Stimulated activated CD8-positive, alpha-beta memory T cell treated with anti-CD3 and anti-CD28 coated beads, Interleukin-4, amount 100 ng/mL, for 48 hours (primary cell): ENCODE measurements at regions not wholly inside any gene's neighbourhood (a gene's known extent, or its start where the extent isn't known, plus 50 kb on each side); places are given as distances from the start of the nearest gene placed in this dataset.

ENCODE experiments used
- DNase-seq: peaks from one replicate; pipeline ENCODE4 v3.0.0-alpha.2; 2020

GRCh38 chr13:91139232-91139631 is 208.3 kb upstream of the MIR17HG start:
- no peak for DNase-seq

GRCh38 chr13:91141543-91142061 is 205.9 kb upstream of the MIR17HG start:
- no peak for DNase-seq

- DNase-seq, result no peak
Measured at GRCh38 chr13:91142572-91142971, 204.9 kb upstream of the MIR17HG start.

GRCh38 chr13:91144054-91144453 is 203.4 kb upstream of the MIR17HG start:
- no peak for DNase-seq

DNA sequence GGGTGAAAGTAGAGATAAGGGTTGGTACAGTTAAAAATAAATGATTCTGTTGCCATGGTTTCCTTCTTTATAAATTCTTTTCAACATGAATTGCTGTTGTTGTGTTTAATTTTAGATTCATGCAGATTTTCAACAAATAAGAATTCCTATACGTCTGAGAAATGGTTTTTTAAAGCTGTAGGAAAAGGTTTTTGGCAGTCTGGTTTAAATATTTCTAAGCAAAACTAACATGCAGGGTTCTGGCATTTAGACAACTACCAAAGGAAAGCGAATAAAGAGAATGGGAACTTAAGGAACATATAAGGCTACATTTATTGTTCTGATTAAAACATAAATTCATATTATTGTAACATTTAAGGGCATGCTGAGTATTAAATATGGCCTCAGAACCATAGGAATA is 203.0 kb upstream of the MIR17HG start:
- no peak for DNase-seq

DNA sequence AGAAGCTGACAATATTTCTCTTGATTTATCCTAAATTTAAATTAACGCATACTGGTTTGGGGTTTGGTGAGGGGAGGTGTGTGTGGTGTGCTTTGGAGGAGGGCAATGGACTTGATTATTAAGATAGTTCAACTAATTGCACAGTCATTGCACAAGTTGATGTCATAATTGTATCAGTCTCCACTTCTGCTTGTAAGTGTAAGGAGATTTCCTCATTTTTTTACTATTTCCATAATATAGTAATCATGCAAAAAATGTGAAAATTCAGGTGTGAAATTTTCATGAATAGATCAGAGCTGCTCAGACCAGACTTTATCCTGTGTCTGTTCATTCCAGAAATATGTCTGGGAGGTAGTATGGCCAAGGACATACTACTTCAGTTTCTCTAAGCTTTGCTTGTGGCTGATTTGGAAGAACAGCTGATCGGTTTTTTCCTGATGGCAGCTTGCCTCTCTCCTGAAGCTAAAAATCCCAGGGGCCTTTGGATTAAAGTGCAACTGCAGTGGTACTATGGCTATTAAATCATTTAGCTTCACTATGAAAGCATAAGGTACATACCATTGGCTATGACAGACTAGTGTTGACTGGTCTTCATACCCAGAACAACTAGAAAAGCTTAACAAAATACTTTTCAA is 201.8 kb upstream of the MIR17HG start:
- DNase-seq, result no peak

DNA sequence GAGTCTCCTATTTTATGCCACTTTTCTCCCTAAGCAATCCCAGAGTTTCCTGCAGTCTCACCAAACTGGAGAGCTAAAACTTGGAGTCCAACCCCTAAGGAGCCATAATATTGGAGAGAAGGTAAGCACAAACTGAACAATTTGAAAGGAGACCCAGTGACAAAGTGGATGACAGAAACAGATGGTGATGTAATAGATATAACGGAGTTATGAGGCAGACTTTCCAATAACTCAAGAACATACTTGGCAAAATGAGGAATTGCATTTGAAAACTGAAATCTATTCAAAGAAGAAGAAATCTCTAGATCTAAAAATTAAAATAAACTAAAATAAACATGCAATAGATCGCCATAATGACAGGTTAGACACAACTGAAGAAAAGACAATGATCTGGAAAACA is 200.9 kb upstream of the MIR17HG start:
- DNase-seq, result no peak

DNA sequence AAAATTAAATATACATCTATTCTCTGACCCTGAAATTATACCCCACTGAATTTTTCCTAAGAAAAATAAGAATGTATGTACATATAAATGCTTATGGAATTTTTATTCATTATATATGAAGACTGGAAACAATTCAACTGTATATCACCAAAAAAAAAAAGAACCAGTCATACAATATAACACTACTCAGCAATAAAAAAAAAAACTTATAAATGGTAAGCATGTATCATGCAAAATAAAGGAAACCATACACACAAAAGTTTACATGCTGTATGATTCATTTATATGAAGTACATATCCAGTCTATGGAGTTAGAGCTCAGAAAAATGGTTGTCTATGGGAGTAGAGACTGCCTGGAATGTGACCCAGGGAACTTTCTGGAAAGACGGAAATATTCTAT is 199.4 kb upstream of the MIR17HG start:
- no peak for DNase-seq

- DNase-seq, result no peak
Measured at GRCh38 chr13:91151921-91152320, 195.6 kb upstream of the MIR17HG start.

- DNase-seq, result no peak
Measured at GRCh38 chr13:91153372-91153771, 194.1 kb upstream of the MIR17HG start.

DNA sequence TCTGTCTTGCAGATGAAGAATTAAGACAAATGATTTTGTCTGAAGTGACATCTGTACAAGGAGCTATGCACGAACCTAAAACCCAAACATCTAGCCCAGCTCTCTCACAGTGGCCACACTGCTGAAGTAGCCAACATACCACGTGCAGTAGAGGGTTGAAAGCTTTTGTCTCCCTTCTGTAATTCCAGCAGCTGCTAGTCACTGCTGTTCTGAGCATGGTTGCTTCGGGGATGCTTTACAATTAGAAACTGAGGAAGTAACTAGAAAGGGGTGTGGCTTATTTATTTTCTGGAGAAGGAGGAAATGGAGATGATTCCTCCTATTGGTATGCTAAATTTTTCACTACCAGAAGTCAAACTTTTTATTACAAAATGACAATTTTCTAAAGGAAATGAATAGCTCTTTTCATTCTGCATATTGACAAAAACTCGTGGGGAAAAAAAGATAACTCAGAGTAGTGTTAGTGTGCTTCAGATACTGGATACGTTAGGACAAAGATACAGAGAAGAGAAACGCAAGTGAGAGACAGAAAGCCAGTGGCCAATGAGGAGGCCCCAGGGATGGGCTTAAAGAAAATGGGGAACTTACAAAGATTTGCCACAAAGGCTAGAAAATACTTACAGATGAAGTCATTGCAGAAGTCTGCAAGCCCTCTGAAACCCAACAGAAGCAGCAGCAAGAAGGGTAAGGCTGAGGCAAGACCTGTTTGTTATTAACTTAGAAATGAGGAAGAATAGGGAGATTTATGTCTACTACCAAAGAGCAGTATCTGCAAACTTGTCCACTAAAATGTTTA is 192.7 kb upstream of the MIR17HG start:
- DNase-seq, result no peak

DNA sequence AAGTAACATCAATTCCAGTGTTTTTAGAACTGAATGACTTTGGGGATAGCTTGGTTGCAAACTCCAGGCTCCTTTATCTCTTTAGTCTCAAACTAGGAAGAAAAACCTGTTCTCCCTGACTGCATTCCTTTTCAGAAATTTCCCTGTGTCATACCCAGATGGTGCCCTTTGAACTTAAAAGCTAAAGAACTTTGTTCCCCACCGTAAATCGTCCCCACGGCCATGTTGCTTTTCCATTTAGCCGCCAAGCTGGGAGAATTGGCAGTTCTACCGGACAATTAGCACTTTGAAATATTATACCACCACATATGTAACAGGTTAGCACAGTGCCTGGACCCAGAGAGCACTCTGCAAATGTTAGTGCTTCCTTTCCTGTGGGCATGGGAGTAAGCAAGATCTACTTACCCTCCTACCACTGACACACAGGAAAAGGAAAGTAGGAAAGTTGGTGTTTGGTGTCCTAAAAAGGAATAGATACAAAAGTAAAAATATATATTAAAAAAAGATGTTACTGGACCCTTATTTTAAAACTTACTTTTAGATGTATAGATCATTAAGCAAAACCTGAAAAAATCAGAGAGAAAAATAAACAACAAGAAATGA is 191.9 kb upstream of the MIR17HG start:
- DNase-seq, result no peak

DNA sequence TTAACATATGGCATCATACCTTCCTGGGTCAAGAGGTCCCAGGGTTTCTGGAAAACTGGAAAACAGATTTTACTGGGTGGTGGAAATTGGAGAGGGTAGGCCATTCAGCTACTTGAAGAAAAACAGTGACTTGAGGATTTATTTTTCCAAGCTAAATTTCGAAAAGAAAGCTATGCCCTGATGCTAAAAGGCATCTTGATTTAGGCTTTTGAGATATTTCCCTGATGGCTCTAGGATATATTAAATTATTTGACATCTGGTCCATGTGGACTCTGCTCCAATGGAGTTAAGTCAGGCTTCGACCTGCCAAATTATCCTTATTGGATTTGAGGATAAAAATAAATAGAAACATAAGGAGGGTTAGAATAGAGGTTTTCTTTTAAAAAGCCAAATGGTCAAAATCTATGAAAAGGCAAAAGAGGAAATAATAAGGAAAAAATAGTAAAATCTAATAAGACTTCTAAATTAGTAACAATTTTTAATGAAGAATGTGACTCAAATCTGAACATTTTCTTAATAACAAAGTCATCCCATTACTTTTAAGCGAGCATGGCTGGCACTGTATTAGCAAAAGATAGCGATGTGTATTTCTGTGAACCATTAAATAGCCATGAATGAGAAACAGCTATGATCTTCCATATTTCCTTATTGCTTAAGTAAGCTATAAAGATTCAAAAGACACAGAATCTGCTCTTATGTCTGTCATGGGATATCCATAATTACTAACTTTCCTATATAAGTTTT is 190.0 kb upstream of the MIR17HG start:
- no peak for DNase-seq

GRCh38 chr13:91158017-91158395 is 189.5 kb upstream of the MIR17HG start:
- DNase-seq, result no peak

- DNase-seq, result no peak
Measured at GRCh38 chr13:91162180-91162579, 185.3 kb upstream of the MIR17HG start.

DNA sequence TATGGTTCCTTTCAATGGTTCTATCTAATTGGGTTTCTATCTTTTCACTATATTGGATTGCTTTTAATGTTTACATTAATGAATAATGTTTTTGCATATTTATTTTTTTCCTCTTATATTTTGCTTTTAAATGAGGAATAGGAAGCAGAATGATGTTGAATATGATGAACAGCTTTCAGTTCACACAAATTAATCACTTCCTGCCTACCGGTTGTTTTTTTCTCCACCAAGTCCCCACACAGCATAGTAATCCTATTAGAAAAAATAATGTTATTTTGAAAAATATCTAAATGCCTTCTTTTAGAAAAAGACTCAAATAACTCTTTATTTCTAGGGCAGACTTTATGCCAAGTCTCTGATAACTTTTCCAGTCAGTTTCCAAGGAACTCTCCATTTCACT is 184.9 kb upstream of the MIR17HG start:
- no peak for DNase-seq

DNA sequence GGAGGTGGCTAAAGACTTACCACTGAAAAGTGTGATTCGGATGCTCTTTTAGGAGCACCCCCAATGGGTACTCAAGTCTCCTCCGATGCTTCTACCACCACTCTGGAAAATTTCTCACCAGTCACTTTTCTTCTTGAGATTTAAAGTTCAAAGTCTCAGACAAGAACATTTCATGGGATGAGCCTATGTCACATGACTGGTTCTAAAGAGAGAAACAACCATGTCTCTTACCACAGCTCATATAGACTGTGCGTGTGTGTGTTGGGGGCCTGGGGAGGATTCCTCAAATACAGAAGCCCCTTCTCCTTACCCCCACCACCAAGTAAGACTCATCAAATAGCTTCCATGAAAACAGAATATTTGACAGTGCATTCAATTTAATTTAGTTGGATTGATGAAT is 181.7 kb upstream of the MIR17HG start:
- no peak for DNase-seq

- no peak for DNase-seq
Measured at GRCh38 chr13:91166714-91167511, 180.6 kb upstream of the MIR17HG start.

GRCh38 chr13:91167706-91168385 is 179.6 kb upstream of the MIR17HG start:
- DNase-seq, result no peak

DNA sequence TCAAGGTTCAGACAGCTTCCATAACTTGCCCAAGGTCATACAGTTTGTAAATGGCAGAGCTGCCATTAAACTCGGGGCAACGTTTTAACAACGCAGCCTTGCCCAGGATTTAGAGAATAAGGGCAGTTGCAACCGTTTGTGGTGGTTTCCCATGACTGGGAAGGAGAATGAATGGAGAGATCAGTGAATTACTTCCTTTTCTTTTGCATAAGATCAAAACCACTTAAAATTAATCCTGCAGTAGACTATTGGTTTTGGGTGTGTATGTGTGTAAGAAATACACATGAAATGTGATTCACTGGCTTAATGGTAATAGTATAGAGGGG is 179.1 kb upstream of the MIR17HG start:
- no peak for DNase-seq

GRCh38 chr13:91169321-91170050 is 178.0 kb upstream of the MIR17HG start:
- DNase-seq, result no peak
